ENCODE measurements at regions not wholly inside any gene's neighbourhood (a gene's known extent, or its start where the extent isn't known, plus 50 kb on each side); places are given as distances from the start of the nearest gene placed in this dataset.

- TF ChIP-seq CTCF (conservative IDR thresholded peaks at IDR 0.05; ENCODE audit: low read length) = no peak
- TF ChIP-seq EZH2phosphoT487 (IDR thresholded peaks at IDR 0.05; ENCODE audit: borderline replicate concordance) = no peak
These were observed 834.7 kb upstream of the KCND2 start for GRCh38 chr7:119438315-119438714.

All from Loucy (cell line).